ENCODE measurements at regions not wholly inside any gene's neighbourhood (a gene's known extent, or its start where the extent isn't known, plus 50 kb on each side); places are given as distances from the start of the nearest gene placed in this dataset.

GRCh38 chr6:145147981-145148749 is 587.2 kb downstream of the EPM2A start:
- TF ChIP-seq CTCF (IDR thresholded peaks at IDR 0.05; ENCODE audit: low read depth, low read length, missing input control) (no peak), ATF3 (IDR thresholded peaks at IDR 0.05) (no peak), NR2F2 (IDR thresholded peaks at IDR 0.05) (no peak)

All from liver (tissue), 3 donors.